HG03097 (cell line): ENCODE measurements at regions not wholly inside any gene's neighbourhood (a gene's known extent, or its start where the extent isn't known, plus 50 kb on each side); places are given as distances from the start of the nearest gene placed in this dataset.
"Not testable (repeated sequence)": the region's sequence is repeated elsewhere in the genome, so short reads cannot be mapped to it uniquely, and the experiment has no call there.

Experiments used
- ATAC-seq: cut with Tn5 transposase; IDR thresholded peaks from one replicate; pipeline ENCODE4 v1.9.1; 2021; ENCODE audit not compliant: unreplicated experiment, low FRiP score

- no peak for ATAC-seq
These were observed 520.0 kb upstream of the HS3ST5 start for GRCh38 chr6:114862819-114863218.

DNA sequence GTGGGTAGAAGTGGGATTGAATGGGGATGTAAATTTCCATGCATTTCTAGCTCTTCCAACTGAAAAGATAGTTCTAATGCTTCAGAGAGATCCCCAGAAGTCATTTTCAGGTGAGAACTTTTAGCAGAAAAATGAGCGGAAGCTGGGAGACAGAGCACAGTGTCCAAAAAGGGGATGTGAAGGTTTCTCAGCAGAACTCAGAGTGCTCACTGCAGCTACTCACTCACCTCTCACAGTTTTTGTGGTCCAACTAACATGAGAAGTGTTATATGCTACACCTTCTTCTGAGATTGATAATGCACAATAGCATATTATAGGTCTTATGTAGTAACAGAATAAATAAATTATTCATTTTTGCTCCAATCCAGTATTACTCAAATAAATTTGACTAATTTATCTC lies 519.2 kb upstream of the HS3ST5 start:
- ATAC-seq: no peak

DNA sequence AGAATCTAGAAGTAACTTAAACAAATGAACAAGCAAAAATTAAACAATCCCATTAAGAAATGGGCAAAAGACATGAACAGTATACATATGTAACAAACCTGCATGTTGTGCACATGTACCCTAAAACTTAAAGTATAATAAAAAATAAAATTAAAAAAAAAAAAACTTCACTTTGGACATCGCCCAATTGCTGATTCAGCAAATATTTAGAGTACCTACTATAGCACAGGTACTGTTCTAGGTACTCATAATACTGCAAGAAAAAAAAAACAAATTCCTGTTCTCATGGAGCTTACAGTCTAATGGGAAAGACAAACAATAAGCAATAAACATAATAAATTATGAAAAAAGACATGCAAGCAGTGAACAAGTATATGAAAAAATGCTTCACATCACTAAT lies 501.5 kb upstream of the HS3ST5 start:
- ATAC-seq: no peak

- ATAC-seq: no peak
These were observed 496.2 kb upstream of the HS3ST5 start for GRCh38 chr6:114839019-114839418.

DNA sequence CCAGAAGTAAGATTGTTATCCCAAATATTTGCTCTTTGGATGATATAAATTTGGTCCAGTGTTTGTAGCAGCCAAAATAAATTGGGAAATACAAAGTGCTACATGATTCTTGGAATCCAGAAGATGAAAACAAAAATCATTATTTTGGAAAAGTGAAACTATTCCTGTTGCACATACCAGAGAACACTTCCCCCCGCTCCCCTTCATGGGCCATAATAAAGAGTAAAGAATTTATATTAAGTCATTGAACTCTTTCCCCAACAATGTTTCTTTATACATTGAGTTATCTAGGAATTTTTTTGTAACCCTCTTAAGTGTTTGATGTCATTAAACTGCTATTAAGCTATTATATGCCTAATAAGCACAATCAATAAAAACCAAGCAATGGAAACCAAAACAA lies 490.4 kb upstream of the HS3ST5 start:
- ATAC-seq: no peak

DNA sequence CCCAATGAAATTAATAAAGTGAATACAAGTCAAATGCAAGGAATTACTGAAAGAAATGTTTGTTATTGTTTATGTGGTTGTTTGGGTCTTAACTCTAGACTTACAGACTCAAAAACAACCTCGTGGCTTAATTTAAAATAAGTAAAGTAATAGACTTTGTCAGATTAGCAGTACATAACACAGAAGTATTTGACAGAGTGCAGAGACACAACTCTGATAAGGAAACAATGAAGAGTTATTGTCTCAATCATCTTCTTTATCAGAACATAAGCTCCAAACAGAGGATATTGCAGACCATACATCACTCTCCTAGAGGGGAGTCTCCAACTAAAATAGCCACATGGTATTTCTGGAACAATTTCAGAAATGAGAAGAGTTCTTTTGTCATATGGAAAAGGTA lies 487.7 kb upstream of the HS3ST5 start:
- no peak for ATAC-seq

DNA sequence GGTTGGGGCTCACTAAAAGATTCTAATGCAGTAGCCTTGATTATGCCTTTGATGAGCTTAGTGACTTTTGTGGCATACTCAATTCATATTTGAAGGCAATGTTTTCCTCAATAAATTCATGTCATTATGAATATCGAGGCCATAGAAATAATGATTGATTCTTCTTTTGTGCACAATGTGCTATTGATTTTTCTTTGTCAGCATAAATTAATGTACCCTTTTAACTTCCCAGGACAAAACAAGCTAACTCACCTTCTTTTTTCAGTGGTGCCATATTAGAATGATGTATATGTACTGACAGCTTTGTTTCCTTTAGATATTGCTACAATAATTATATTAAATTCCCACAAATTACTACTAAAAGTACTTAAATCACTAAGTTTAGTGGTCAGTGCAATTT lies 484.3 kb upstream of the HS3ST5 start:
- ATAC-seq: no peak

DNA sequence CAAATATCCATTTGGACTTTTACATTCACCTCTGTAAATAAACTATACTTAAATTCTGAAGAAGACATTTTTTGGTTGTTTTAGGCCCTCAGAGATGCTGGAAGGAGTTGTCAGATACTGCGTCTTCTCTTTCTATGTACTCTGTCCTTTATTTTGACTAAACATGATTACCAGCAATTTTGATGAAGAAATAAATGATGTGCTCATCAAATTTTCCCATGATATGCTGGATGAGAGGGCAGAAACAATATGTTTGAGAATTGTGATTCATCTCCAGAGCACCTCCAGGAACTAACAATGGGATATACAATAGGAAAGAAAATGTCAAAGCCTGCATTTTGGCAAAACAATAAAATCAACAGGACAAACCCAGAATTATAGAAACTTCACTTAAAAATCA lies 481.6 kb upstream of the HS3ST5 start:
- ATAC-seq: no peak

- no peak for ATAC-seq
These were observed 473.9 kb upstream of the HS3ST5 start for GRCh38 chr6:114816678-114817077.

DNA sequence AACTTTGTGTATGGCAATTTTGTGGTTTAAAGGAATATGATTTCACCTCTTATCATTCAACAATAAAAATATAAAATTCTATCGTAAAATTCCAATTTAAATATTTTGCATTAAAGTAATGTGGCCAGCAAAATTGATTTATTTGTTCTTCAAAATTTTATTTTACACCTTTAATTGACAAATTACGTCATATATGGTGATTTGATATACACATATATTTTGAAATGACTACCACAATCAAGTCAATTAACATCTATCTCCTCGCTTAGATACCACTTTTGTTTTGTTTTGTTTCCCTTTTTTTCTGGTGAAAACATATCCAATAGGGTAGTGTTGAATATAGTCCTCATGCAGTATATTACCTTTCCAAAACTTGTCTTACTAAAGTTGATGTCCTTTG lies 467.6 kb upstream of the HS3ST5 start:
- ATAC-seq: no peak

- not testable (repeated sequence) for ATAC-seq
These were observed 462.6 kb upstream of the HS3ST5 start for GRCh38 chr6:114805426-114805825.

DNA sequence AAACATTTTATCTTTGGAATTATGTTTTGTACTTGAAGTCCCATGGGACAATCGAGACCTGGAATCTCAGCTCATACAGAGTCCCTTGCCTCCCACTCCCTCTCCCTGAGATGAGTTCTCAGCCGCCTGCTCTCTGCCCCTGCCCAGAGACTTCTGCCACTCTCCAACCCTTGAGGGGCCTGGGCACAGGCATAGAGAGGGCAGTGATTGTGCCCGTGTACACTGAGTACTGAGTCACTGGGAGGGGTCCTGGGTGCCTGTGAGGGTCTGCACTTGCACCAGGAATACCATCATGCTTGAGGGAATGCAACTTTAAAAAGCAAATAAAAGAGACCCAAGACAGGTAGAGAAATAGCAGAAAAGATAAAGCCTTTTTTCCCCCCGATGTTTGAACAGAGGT lies 453.8 kb upstream of the HS3ST5 start:
- ATAC-seq: no peak

DNA sequence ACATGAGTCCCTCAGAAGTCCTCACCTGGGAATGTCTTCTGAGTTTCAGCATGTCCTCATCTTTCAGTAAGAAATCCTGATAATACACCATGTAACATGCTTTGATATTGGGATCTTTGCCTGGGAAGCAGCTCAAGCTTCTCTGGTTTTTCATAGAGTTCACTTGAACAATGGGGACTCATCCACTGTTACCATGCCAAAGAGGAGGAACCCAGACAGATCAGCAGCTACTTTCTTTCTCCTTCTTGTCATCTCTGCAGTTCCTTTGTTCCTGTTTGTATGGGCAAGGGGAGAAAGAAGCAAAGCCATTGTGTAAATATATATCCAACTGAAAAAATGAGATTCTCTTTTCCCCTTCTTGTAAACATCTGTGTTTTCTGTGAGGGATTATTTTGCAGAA lies 450.6 kb upstream of the HS3ST5 start:
- no peak for ATAC-seq

DNA sequence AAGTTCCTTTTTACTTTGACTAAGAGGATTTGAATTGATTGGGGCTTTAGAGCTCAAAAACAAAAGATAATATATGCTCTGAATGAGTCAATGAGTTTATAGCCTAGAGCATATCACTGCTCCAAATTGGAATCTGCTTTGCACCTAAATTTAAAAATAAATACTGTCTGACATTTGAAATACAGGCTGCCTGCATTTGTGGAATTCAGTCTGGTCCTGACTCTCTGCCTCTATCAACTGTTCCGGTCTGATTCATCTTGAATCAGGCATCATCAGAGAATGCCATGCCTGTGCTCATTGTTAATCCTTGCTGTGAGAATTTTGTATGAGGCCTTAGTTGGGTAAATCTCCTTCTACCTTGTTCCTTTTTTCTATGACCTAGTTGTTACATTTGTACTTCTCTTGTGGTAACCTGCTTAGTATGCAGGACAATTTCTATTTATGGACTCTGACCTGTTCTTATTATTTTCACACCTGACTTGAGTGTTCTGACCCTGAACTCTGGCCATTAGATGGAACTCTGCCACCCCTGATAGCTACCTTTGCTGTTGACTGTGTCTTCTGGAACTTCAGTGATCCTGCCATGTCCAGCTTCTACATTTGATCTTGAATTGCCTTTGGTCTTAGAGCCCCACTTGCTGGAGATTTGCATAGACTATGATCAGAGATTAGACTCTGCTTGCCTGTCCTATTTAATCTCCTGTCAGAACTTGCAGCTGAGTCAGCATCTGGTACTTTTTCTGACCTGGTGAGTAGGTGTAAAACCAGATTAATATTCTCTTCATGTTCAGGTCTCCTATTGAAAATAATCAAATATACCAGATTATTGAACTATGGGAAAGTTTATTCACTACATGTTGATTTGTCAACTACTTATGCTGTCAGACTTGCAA lies 442.7 kb upstream of the HS3ST5 start:
- ATAC-seq: no peak

DNA sequence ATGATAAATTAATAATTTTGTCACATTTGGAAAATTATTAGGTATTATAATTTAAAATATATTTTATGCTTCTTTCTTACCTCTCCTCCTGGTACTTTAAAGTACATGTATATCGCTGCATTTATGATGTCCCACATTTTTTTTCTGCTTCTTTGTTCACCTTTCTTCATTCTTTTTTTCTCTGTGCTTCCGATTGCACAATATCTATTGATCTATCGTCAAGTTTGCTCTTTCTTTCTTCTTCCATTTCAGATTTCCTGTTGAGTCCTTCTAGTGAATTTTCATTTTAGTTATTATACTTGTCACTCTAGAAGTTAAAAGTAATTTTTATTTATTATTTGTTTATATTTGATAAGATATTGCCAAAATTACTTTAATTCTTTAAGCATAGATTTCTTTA lies 441.0 kb upstream of the HS3ST5 start:
- no peak for ATAC-seq

GRCh38 chr6:114783083-114783482 lies 440.3 kb upstream of the HS3ST5 start:
- no peak for ATAC-seq

- no peak for ATAC-seq
These were observed 422.0 kb upstream of the HS3ST5 start for GRCh38 chr6:114764866-114765265.

GRCh38 chr6:114762145-114762544 lies 419.3 kb upstream of the HS3ST5 start:
- ATAC-seq: no peak

GRCh38 chr6:114747995-114748625 lies 405.3 kb upstream of the HS3ST5 start:
- ATAC-seq: no peak

DNA sequence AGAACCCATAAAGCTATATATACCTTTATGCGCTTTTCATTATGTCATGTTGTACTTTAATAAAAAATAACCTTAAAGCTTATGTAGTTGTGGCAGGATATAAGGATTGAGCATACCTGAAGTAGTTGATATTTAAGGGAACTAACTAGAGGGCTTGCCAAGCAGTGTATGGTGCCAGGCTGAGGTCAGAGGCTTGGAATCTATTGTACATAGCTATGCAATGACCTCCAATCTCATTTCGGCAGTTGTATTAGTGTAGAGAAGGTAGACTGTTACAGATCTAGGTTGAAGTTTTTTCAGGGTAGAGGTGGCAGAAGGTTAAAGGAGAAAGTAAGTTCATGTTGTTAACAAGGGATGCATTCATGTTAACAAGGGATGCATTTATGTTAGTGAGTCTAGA lies 397.7 kb upstream of the HS3ST5 start:
- ATAC-seq: no peak

DNA sequence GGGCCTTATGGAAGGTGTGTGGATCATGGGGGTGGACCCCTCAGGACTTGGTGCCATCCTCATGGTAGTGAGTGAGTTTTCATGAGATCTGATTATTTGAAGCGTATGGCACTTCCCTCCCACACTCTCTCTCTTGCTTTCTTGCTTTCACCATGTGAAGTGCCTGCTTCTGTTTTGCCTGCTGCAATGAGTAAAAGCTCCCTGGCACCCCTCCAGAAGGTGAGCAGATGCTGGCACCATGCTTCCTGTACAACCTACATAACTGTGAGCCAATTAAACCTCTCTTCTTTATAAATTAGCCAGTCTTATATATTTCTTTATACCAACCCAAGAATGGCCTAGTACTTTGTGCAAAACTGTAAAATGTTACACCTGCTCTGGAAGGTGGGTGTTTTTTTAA lies 396.8 kb upstream of the HS3ST5 start:
- ATAC-seq: no peak

GRCh38 chr6:114735025-114735735 lies 392.4 kb upstream of the HS3ST5 start:
- ATAC-seq: no peak
